ENCODE measurements at regions not wholly inside any gene's neighbourhood (a gene's known extent, or its start where the extent isn't known, plus 50 kb on each side); places are given as distances from the start of the nearest gene placed in this dataset.

DNA sequence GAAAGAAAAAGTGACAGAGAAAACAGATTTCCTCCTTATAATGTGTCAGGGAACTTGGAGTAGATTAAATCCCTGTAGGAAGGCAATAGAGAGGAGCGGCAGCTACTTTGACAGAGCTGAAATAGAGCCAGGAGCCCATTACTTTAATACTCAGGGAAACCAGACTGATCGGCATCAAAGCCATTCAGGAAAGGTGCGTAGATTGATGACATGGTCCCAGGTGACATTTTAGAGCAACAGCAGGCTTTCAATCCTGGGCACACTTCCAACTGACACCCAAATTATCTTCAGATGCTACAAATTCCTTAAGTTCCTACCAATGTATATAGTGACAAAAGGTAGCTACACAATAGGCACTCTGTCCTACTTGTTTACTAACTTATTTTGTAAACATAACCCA, 821.5 kb downstream of the CDH8 start:
- DNase-seq (ENCODE audit: low spot score) = no peak
- H3K36me3 Mint-ChIP-seq (ENCODE audit: low read depth) = no peaks in the 10 kb centered on the region
- no peaks in the 10 kb centered on the region for H3K27me3 Mint-ChIP-seq (ENCODE audit: low read depth)
- no peaks in the 10 kb centered on the region for H3K4me1 Mint-ChIP-seq (ENCODE audit: low read depth)
- intact Hi-C loops (cut with micrococcal nuclease) = no loop called here
- no peak overlapping the region for H3K27ac Mint-ChIP-seq
- peaks cover 29% of the 10 kb centered on the region for H3K9me3 Mint-ChIP-seq
- no peak overlapping the region for H3K4me3 Mint-ChIP-seq (ENCODE audit: low read depth)

DNA sequence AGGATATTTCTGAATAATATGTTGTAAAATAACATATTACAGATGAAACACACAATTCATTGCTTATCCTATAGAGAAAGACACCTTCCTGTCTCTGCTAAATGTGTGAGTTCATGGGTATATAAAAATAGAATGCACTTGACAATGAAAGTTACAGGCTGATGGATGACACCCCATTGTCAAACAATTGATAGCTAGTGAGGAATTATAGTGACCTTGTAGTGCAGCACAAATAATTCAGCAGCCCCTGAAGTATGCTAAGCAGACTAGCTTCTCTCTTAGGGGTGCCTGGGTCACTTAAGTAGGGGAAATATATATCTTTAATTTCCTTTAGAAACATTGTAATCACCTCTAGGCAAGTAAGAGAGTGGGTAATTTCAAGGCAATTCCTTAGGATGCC, 826.2 kb downstream of the CDH8 start:
- Mint-ChIP-seq H3K4me3 (ENCODE audit: low read depth) (no peak overlapping the region), H3K27ac (no peak overlapping the region), H3K27me3 (ENCODE audit: low read depth) (no peaks in the 10 kb centered on the region), H3K9me3 (peaks cover 48% of the 10 kb centered on the region), H3K36me3 (ENCODE audit: low read depth) (no peaks in the 10 kb centered on the region), H3K4me1 (ENCODE audit: low read depth) (no peaks in the 10 kb centered on the region)
- intact Hi-C loops (cut with micrococcal nuclease) = no loop called here
- no peak for DNase-seq (ENCODE audit: low spot score)

DNA sequence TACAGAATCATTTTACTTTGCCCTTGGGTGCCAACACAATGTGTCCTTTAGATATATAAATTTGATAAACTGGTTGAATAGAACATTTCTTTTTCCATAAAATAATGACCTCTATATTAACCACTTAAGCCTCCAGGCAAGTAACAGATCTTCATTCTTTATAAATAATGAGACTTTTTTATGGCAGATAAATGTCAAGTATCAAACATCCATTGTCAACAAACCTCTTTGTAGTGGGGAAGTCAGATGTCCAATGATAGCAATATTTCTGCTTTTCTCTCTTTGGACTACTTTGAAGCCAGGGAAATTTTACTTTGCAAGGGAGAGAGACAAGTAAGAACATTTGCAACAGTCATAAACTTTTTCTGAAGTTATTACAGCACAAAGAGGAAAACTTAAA, 841.2 kb downstream of the CDH8 start:
- no peaks in the 10 kb centered on the region for H3K36me3 Mint-ChIP-seq (ENCODE audit: low read depth)
- intact Hi-C loops (cut with micrococcal nuclease) = no loop called here
- H3K9me3 Mint-ChIP-seq = peaks cover 54% of the 10 kb centered on the region
- no peaks in the 10 kb centered on the region for H3K27me3 Mint-ChIP-seq (ENCODE audit: low read depth)
- no peaks in the 10 kb centered on the region for H3K4me1 Mint-ChIP-seq (ENCODE audit: low read depth)
- no peak overlapping the region for H3K27ac Mint-ChIP-seq
- H3K4me3 Mint-ChIP-seq (ENCODE audit: low read depth) = no peak overlapping the region
- no peak for DNase-seq (ENCODE audit: low spot score)

DNA sequence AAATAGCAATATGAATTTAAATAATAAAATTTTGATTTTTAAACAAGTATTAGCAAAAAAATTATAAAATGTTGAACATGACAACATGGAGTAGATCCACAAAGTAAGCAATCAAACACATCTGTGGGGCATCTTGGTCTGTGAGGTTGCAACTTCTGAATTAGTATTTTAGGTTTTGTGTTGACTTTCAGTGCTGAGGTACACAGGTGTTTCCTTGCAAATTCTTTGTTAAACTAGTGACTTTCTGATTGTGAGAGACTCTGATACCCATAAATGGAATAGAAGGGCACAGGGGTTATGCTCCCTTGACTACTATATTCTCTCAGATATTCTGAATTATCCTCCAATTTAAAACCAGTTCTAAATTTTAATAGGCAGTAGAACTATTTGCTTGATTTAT, 841.7 kb downstream of the CDH8 start:
- Mint-ChIP-seq H3K9me3 (peaks cover 55% of the 10 kb centered on the region), H3K36me3 (ENCODE audit: low read depth) (no peaks in the 10 kb centered on the region), H3K4me1 (ENCODE audit: low read depth) (no peaks in the 10 kb centered on the region), H3K4me3 (ENCODE audit: low read depth) (no peak overlapping the region), H3K27me3 (ENCODE audit: low read depth) (no peaks in the 10 kb centered on the region), H3K27ac (no peak overlapping the region)
- DNase-seq (ENCODE audit: low spot score) = no peak
- intact Hi-C loops (cut with micrococcal nuclease) = no loop called here

DNA sequence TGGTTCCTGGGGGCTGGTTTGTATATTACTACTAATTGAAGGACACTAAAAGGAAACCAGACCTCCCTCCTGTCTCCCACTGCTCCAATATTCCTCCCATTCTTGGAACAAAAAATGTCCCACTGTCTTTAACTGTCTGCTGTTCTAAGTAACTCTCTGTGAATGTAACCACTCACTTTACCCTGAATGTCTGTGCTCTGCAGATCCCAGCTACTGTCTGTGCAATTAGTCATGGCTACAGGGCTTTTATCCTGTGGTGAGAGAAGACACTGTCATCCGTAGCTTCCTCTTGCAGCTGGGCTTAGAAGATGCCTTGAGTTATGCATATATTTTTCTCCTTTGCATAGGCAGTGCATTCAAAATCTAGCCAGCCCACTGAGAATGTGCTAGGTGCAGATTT, 853.8 kb downstream of the CDH8 start:
- no peak overlapping the region for H3K27ac Mint-ChIP-seq

DNA sequence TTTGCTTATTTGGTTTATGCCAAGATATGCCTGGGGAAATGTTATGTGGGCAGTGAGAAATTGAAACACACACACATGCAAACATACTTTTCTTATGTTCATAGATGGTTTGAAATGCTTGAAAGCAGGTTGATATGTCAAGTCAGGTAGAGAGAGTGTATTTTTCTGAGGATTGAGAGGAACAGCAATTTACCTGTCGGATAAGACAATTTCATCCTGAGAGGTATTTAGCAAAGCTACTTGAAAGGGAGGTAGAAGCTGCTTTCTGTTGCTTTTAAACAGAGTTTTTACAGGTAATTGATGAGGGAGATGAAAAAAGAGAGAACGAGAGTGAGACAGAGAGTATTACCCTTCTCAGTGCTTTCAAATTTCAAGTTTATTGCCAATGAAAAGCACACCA, 854.3 kb downstream of the CDH8 start:
- intact Hi-C loops (cut with micrococcal nuclease) = no loop called here
- H3K27me3 Mint-ChIP-seq (ENCODE audit: low read depth) = no peaks in the 10 kb centered on the region

More for the DNA sequence above, 853.8 kb downstream of the CDH8 start:
- Mint-ChIP-seq H3K4me1 (ENCODE audit: low read depth) (no peaks in the 10 kb centered on the region), H3K27me3 (ENCODE audit: low read depth) (no peaks in the 10 kb centered on the region), H3K36me3 (ENCODE audit: low read depth) (no peaks in the 10 kb centered on the region), H3K9me3 (peaks cover 39% of the 10 kb centered on the region), H3K4me3 (ENCODE audit: low read depth) (no peak overlapping the region)
- intact Hi-C loops (cut with micrococcal nuclease) = no loop called here
- DNase-seq (ENCODE audit: low spot score) = no peak

DNA sequence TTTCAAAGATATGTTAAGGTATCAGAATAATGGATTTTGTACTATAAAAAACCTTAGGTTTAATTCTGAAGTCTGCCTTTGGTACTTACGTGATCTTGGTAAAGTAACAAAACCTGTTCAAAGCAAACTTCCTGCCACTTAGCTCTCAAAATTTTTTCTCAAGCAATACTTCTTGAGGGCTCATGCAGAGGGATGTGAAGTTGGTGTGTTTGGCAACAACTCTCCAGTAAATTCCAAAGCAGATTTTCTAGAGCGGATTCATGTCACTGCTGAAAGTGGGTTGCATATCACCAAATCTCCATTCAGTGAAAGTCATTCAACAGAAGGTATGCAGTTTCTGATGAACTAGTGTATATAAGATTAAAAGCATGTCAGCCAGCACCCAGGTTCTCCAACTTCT, 856.7 kb downstream of the CDH8 start:
- no peaks in the 10 kb centered on the region for H3K27me3 Mint-ChIP-seq (ENCODE audit: low read depth)
- no peak overlapping the region for H3K4me3 Mint-ChIP-seq (ENCODE audit: low read depth)
- intact Hi-C loops (cut with micrococcal nuclease) = no loop called here
- H3K4me1 Mint-ChIP-seq (ENCODE audit: low read depth) = no peaks in the 10 kb centered on the region
- H3K9me3 Mint-ChIP-seq = peaks cover 45% of the 10 kb centered on the region
- no peaks in the 10 kb centered on the region for H3K36me3 Mint-ChIP-seq (ENCODE audit: low read depth)
- DNase-seq (ENCODE audit: low spot score) = no peak
- H3K27ac Mint-ChIP-seq = no peak overlapping the region

More for the DNA sequence above, 854.3 kb downstream of the CDH8 start:
- Mint-ChIP-seq H3K4me3 (ENCODE audit: low read depth) (no peak overlapping the region), H3K27ac (no peak overlapping the region), H3K4me1 (ENCODE audit: low read depth) (no peaks in the 10 kb centered on the region), H3K36me3 (ENCODE audit: low read depth) (no peaks in the 10 kb centered on the region), H3K9me3 (peaks cover 39% of the 10 kb centered on the region)
- no peak for DNase-seq (ENCODE audit: low spot score)

DNA sequence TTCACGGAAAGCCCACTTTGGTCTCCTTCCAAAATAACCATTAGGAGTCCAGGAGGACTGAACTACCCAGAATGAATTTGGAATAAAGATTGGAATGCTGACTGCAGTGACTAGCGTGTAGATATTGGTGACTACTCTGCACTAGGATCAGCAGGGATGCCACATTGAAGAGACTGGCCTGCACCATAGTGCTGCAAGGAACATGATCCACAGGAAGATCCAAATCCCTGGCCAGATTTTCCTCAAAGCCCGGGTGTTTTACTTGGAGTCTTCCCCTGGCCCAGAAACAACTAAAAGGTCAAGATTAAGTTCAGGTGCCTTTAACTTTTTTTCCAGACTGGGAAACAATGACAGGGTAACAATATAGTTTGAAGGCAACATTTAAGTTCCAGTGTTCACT, 870.4 kb downstream of the CDH8 start:
- no peaks in the 10 kb centered on the region for H3K36me3 Mint-ChIP-seq (ENCODE audit: low read depth)
- intact Hi-C loops (cut with micrococcal nuclease) = no loop called here
- H3K27me3 Mint-ChIP-seq (ENCODE audit: low read depth) = no peaks in the 10 kb centered on the region
- H3K9me3 Mint-ChIP-seq = peaks cover 28% of the 10 kb centered on the region
- H3K27ac Mint-ChIP-seq = no peak overlapping the region
- H3K4me3 Mint-ChIP-seq (ENCODE audit: low read depth) = no peak overlapping the region
- no peak for DNase-seq (ENCODE audit: low spot score)
- no peaks in the 10 kb centered on the region for H3K4me1 Mint-ChIP-seq (ENCODE audit: low read depth)

DNA sequence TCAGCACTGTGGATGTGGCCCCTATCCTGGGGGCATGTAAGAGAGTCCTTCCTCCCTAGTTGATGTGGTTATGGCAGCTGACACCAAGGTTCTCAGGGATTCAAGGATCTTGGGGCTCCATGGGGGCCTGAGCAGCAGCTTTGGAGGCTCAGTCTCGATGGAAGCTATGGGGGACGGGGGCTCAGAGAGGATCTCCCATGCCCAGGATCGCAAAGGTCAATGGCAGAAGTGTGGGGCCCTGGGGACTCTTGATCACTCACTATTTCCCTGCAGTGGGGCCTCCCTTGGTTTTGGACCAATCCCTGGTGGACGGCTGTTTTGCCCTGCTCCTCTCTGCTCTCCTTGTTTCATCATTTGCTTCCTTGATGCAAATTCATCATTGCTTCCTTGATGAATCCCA, 885.9 kb downstream of the CDH8 start:
- H3K27me3 Mint-ChIP-seq (ENCODE audit: low read depth) = no peaks in the 10 kb centered on the region
- H3K36me3 Mint-ChIP-seq (ENCODE audit: low read depth) = no peaks in the 10 kb centered on the region
- H3K4me1 Mint-ChIP-seq (ENCODE audit: low read depth) = no peaks in the 10 kb centered on the region
- H3K9me3 Mint-ChIP-seq = peaks cover 44% of the 10 kb centered on the region
- H3K4me3 Mint-ChIP-seq (ENCODE audit: low read depth) = no peak overlapping the region
- intact Hi-C loops (cut with micrococcal nuclease) = no loop called here
- H3K27ac Mint-ChIP-seq = no peak overlapping the region
- no peak for DNase-seq (ENCODE audit: low spot score)

DNA sequence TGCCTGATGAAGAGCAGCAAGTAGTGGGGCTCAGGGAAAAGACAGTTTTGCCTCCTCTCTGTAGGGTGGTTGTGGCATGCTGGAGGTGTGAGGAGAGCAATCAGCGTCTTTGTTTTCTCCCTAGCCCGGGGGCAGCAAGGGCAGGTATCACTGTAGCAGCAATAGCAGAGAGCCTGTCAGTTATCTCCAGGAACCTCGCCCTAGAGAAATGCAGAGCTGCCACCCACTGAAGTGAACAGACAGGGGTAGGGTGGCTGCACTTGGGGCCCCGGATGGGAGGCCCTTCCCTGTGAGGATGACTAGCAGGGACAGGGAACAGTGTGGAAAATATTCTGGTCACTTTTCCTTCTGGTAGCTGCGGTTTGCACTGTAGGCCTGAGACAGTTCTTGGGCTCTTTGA, 886.5 kb downstream of the CDH8 start:
- Mint-ChIP-seq H3K27ac (no peak overlapping the region), H3K27me3 (ENCODE audit: low read depth) (no peaks in the 10 kb centered on the region), H3K4me1 (ENCODE audit: low read depth) (no peaks in the 10 kb centered on the region), H3K4me3 (ENCODE audit: low read depth) (no peak overlapping the region), H3K9me3 (peaks cover 44% of the 10 kb centered on the region), H3K36me3 (ENCODE audit: low read depth) (no peaks in the 10 kb centered on the region)
- intact Hi-C loops (cut with micrococcal nuclease) = no loop called here
- DNase-seq (ENCODE audit: low spot score) = no peak

DNA sequence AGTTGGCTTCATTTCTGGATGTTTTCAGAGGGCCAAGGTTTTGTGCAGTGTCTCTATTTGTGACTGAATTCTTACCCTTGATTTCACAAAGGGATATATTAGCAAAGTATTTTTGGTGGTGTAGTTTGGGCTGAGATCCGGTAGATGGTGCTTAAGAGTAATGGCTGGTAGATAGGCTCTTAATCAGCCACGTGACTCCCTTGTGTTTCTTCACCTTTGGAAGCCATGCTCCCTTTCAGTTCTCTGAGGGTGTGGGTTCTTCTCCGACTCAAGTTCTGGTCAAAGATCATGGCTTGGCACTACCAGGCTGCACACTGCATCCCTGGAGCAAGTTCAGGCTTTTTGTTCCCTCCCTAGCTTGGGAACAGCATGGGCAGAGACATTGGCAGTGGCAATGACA, 887.3 kb downstream of the CDH8 start:
- Mint-ChIP-seq H3K27ac (no peak overlapping the region), H3K36me3 (ENCODE audit: low read depth) (no peaks in the 10 kb centered on the region), H3K9me3 (peaks cover 50% of the 10 kb centered on the region), H3K4me3 (ENCODE audit: low read depth) (no peak overlapping the region), H3K4me1 (ENCODE audit: low read depth) (no peaks in the 10 kb centered on the region), H3K27me3 (ENCODE audit: low read depth) (no peaks in the 10 kb centered on the region)
- DNase-seq (ENCODE audit: low spot score) = no peak
- intact Hi-C loops (cut with micrococcal nuclease) = no loop called here

DNA sequence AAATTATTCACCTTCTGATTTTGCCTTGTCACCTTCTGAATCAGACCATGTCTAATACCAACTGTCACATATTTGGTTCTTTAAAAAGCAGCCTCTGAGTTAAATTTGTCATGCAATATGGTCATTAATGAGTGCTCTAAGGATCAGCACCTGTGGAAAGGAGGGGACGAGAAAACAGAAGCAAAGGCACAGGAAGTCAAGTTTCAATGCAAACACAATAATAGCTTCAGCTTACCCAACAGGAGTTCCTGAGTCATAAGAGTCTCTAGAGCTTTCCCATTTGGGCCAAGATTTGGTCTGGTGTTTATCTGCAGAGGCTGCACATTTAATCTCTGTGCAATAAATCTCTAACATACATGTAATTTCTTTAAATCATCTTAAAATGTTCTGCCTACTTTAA, 889.8 kb downstream of the CDH8 start:
- Mint-ChIP-seq H3K4me3 (ENCODE audit: low read depth) (no peak overlapping the region), H3K27ac (no peak overlapping the region), H3K9me3 (peaks cover 64% of the 10 kb centered on the region), H3K4me1 (ENCODE audit: low read depth) (no peaks in the 10 kb centered on the region), H3K27me3 (ENCODE audit: low read depth) (no peaks in the 10 kb centered on the region), H3K36me3 (ENCODE audit: low read depth) (no peaks in the 10 kb centered on the region)
- intact Hi-C loops (cut with micrococcal nuclease) = no loop called here
- DNase-seq (ENCODE audit: low spot score) = no peak

DNA sequence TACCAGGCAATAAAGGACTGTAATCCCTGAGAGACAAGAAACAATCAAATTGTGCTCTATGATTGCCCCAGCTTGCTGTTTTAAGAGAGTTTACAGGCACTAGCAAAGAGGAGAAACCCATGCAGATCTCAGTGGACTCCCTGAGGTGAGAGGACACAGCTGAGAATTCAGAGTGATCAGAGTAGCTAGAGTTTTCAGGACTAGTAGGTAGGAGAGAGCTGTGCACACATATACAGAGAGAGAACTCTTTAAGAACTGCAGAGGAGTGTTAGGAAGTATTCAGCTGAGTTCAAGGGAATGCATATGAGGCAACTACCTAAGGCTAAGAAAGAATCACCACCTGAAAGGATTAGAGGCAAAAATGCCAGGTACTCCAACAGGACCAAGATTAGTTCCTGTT, 904.8 kb downstream of the CDH8 start:
- Mint-ChIP-seq H3K36me3 (ENCODE audit: low read depth) (no peaks in the 10 kb centered on the region), H3K27me3 (ENCODE audit: low read depth) (no peaks in the 10 kb centered on the region), H3K4me1 (ENCODE audit: low read depth) (no peaks in the 10 kb centered on the region), H3K9me3 (peaks cover 43% of the 10 kb centered on the region), H3K4me3 (ENCODE audit: low read depth) (no peak overlapping the region), H3K27ac (no peak overlapping the region)
- DNase-seq (ENCODE audit: low spot score) = no peak
- intact Hi-C loops (cut with micrococcal nuclease) = no loop called here

DNA sequence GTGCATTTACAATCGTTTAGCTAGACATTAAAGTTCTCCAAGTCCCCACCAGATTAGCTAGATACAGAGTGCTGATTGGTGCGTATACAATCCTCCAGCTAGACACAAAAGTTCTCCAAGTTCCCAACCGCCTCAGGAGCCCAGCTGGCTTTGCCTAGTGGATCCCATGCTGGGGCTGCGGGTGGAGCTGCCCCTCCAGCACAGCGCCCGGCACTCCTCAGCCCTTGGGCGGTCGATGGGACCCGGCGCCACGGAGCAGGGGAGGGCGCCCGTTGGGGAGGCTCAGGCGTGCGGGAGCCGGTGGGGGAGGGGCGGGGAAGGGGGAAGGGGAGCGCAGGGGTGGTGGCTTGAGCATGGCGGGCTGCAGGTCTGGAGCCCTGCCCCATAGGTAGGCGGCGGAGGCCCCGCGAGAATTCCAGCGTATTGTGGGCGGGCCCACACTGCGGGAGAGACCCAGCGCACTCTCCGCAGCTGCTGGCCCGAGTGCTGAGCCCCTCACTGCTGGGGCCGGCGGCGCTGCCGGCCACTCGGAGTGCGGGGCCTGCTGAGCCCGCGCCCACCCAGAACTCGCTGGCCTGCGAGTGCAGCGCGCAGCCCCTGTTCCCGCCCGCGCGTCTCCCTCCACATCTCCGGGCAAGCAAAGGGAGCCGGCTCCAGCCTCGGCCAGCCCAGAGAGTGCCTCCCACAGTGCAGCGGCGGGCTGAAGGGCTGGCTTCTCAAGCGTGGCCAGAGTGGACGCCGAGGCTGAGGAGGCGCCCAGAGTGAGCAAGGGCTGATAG, 907.5 kb downstream of the CDH8 start:
- Mint-ChIP-seq H3K27me3 (ENCODE audit: low read depth) (no peaks in the 10 kb centered on the region), H3K9me3 (peaks cover 47% of the 10 kb centered on the region), H3K36me3 (ENCODE audit: low read depth) (no peaks in the 10 kb centered on the region), H3K27ac (no peak overlapping the region), H3K4me1 (ENCODE audit: low read depth) (no peaks in the 10 kb centered on the region), H3K4me3 (ENCODE audit: low read depth) (no peak overlapping the region)
- no peak for DNase-seq (ENCODE audit: low spot score)
- intact Hi-C loops (cut with micrococcal nuclease) = no loop called here
